ENCODE measurements at regions not wholly inside any gene's neighbourhood (a gene's known extent, or its start where the extent isn't known, plus 50 kb on each side); places are given as distances from the start of the nearest gene placed in this dataset.
"Not testable (repeated sequence)": the region's sequence is repeated elsewhere in the genome, so short reads cannot be mapped to it uniquely, and the experiment has no call there.

GRCh38 chr2:91527491-91528031 is 2836.1 kb downstream of the RPIA start:
- TF ChIP-seq POLR2AphosphoS5 (IDR thresholded peaks at IDR 0.05); EP300 (IDR thresholded peaks at IDR 0.05; ENCODE audit: low read depth); POLR2A (IDR thresholded peaks at IDR 0.05): not testable (repeated sequence)
- TF ChIP-seq, protein P1, sequence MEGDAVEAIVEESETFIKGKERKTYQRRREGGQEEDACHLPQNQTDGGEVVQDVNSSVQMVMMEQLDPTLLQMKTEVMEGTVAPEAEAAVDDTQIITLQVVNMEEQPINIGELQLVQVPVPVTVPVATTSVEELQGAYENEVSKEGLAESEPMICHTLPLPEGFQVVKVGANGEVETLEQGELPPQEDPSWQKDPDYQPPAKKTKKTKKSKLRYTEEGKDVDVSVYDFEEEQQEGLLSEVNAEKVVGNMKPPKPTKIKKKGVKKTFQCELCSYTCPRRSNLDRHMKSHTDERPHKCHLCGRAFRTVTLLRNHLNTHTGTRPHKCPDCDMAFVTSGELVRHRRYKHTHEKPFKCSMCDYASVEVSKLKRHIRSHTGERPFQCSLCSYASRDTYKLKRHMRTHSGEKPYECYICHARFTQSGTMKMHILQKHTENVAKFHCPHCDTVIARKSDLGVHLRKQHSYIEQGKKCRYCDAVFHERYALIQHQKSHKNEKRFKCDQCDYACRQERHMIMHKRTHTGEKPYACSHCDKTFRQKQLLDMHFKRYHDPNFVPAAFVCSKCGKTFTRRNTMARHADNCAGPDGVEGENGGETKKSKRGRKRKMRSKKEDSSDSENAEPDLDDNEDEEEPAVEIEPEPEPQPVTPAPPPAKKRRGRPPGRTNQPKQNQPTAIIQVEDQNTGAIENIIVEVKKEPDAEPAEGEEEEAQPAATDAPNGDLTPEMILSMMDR (IDR thresholded peaks at IDR 0.05), result not testable (repeated sequence)

Data from transverse colon (tissue), 4 donors.